ENCODE measurements at regions not wholly inside any gene's neighbourhood (a gene's known extent, or its start where the extent isn't known, plus 50 kb on each side); places are given as distances from the start of the nearest gene placed in this dataset.

- TF ChIP-seq EZH2phosphoT487 (IDR thresholded peaks at IDR 0.05; ENCODE audit: borderline replicate concordance, low read length) (no peak), EZH2 (IDR thresholded peaks at IDR 0.05; ENCODE audit: low read length, unreplicated experiment) (no peak), CTCF (conservative IDR thresholded peaks at IDR 0.05; ENCODE audit: low read depth, low read length) (no peak)
Measured at GRCh38 chr6:19668710-19669109, 168.5 kb upstream of the ID4 start.

All from PC-3 (cell line).